Loucy (cell line): ENCODE measurements at regions not wholly inside any gene's neighbourhood (a gene's known extent, or its start where the extent isn't known, plus 50 kb on each side); places are given as distances from the start of the nearest gene placed in this dataset.

ENCODE experiments used
- CTCF ChIP-seq: fragments of 200-600 bp; sonication (generic); conservative IDR thresholded peaks from 2 replicates; pipeline ENCODE4 v1.5.1; 2014; ENCODE audit warnings: mild to moderate bottlenecking, antibody characterized with exemption, low read length
- EZH2phosphoT487 ChIP-seq: fragments of 200-600 bp; IDR thresholded peaks from 2 replicates; pipeline ENCODE4 v1.6.1; 2018; ENCODE audit warnings: antibody characterized with exemption, mild to moderate bottlenecking, moderate library complexity, borderline replicate concordance

DNA sequence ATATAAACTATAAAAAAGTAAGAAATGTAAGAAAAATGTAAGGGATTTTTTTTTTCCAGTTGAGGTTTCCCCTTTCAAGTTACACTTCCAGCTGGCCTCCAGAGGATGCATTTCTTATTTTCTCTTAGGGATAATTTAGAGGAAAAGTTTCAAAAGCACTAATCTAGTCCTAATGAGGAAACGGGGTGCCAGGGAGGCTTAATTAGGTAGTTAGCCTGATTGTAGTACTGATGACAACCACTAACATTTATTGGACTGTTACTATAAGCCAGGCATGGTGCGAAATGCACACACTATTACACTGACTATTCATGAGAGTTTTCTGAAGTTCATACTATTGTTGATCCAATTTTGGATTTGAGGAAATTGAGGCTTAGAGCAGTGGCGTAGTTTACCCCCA, 290.8 kb upstream of the FMN2 start:
- TF ChIP-seq EZH2phosphoT487 (no peak), CTCF (no peak)
